Upper lobe of left lung (tissue), 4 donors: ENCODE measurements at regions not wholly inside any gene's neighbourhood (a gene's known extent, or its start where the extent isn't known, plus 50 kb on each side); places are given as distances from the start of the nearest gene placed in this dataset.

Experiments used
- POLR2A ChIP-seq, 4 donors: fragments of 450-650 bp; IDR thresholded peaks; one replicate each; pipeline ENCODE4 v1.5.1; 2016 to 2017; ENCODE audit warnings: antibody characterized with exemption in 4 of 4, mild to moderate bottlenecking in 2 of 4
- POLR2AphosphoS5 ChIP-seq, 2 donors: sonication (generic); formaldehyde crosslinking; IDR thresholded peaks; one replicate each; pipeline ENCODE4 v1.5.1; 2017; ENCODE audit warnings: antibody characterized with exemption in 2 of 2
- TF ChIP-seq, protein P1 (sequence below), 6 experiments: fragments of 450-650 bp in 4 of 6; fragments of 200-600 bp in 2 of 6; sonication (generic) in 2 of 6; IDR thresholded peaks; one replicate each; pipeline ENCODE4 v1.5.1; 2016 to 2019; ENCODE audit warnings: antibody characterized with exemption in 6 of 6

DNA sequence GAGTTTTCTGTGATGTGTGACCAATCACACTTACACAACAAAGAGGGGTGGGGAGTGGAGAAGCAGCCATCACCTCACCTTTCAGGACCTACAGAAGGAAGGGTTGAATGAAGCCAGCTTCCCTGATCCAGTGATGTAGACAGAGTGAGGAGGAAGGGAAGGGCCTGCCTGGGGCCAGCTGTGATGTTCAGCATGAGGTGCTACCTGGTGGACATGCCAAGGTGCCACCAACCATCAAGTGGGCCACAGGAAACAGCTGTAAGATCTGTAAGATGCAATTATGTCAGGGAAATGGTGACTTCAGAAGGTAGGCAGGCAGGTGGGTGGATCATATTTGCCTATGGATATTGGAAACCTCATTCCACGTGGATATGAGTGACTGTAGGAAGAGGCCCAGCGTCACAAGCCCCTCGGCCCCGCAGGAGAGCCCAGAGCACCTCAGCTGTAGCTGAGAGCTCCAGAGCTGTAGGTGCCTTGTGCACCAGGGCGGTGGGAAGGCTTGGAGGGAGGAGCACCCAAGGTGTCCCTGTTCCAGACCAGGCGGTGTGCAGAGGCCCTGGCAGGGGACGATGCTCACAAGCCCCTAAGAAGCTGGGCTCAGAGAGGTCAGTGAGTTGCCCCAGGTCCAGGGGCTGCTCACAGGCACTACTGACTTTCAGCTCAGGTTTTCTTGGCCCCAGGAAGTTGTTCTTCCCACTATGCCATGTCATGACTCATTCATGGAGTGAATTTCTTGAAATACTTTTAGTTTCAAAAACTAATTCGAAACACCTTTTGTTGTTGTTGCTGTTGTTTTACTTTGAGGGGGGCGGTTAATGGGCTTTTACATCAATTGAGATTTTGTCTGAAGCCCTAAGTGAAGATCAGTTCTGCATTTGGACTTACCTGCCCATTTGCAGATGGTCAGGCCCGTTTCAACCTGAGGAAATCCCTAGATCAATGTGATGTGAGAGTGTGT is 94.2 kb upstream of the ALDH1A3 start:
- TF ChIP-seq POLR2A (IDR thresholded peaks at IDR 0.05): no peak
- TF ChIP-seq, protein P1, sequence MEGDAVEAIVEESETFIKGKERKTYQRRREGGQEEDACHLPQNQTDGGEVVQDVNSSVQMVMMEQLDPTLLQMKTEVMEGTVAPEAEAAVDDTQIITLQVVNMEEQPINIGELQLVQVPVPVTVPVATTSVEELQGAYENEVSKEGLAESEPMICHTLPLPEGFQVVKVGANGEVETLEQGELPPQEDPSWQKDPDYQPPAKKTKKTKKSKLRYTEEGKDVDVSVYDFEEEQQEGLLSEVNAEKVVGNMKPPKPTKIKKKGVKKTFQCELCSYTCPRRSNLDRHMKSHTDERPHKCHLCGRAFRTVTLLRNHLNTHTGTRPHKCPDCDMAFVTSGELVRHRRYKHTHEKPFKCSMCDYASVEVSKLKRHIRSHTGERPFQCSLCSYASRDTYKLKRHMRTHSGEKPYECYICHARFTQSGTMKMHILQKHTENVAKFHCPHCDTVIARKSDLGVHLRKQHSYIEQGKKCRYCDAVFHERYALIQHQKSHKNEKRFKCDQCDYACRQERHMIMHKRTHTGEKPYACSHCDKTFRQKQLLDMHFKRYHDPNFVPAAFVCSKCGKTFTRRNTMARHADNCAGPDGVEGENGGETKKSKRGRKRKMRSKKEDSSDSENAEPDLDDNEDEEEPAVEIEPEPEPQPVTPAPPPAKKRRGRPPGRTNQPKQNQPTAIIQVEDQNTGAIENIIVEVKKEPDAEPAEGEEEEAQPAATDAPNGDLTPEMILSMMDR (IDR thresholded peaks at IDR 0.05): no peak
- TF ChIP-seq POLR2AphosphoS5 (IDR thresholded peaks at IDR 0.05): no peak
